ENCODE measurements at regions not wholly inside any gene's neighbourhood (a gene's known extent, or its start where the extent isn't known, plus 50 kb on each side); places are given as distances from the start of the nearest gene placed in this dataset.

GRCh38 chr21:28532446-28532845 lies 460.2 kb downstream of the LTN1 start:
- no peak for DNase-seq (ENCODE audit: low read depth)

GRCh38 chr21:28523367-28523766 lies 469.3 kb downstream of the LTN1 start:
- DNase-seq (ENCODE audit: low read depth), result no peak

GRCh38 chr21:28522014-28522799 lies 470.5 kb downstream of the LTN1 start:
- peak; percentile 45 for DNase-seq (ENCODE audit: low read depth)

GRCh38 chr21:28518630-28519029 lies 474.0 kb downstream of the LTN1 start:
- DNase-seq (ENCODE audit: low read depth), result peak; percentile 33

GRCh38 chr21:28516991-28517592 lies 475.6 kb downstream of the LTN1 start:
- DNase-seq (ENCODE audit: low read depth), result peak; percentile 68

GRCh38 chr21:28516021-28516420 lies 476.7 kb downstream of the LTN1 start:
- DNase-seq (ENCODE audit: low read depth), result no peak

- no peak for DNase-seq (ENCODE audit: low read depth)
Measured at GRCh38 chr21:28513428-28513827, 479.2 kb downstream of the LTN1 start.

- no peak for DNase-seq (ENCODE audit: low read depth)
Measured at GRCh38 chr21:28509031-28509430, 483.6 kb downstream of the LTN1 start.

- no peak for DNase-seq (ENCODE audit: low read depth)
Measured at GRCh38 chr21:28508126-28508525, 484.6 kb downstream of the LTN1 start.

- DNase-seq (ENCODE audit: low read depth), result no peak
Measured at GRCh38 chr21:28496517-28496916, 496.2 kb downstream of the LTN1 start.

GRCh38 chr21:28492127-28492526 lies 500.6 kb downstream of the LTN1 start:
- no peak for DNase-seq (ENCODE audit: low read depth)

- DNase-seq (ENCODE audit: low read depth), result no peak
Measured at GRCh38 chr21:28489821-28490350, 502.8 kb downstream of the LTN1 start.

GRCh38 chr21:28489162-28489561 lies 503.5 kb downstream of the LTN1 start:
- DNase-seq (ENCODE audit: low read depth), result no peak

GRCh38 chr21:28487455-28488070 lies 505.1 kb downstream of the LTN1 start:
- peak; percentile 33 for DNase-seq (ENCODE audit: low read depth)

- peak; percentile 48 for DNase-seq (ENCODE audit: low read depth)
Measured at GRCh38 chr21:28485301-28486022, 507.2 kb downstream of the LTN1 start.

GRCh38 chr21:28483301-28484035 lies 509.2 kb downstream of the LTN1 start:
- no peak for DNase-seq (ENCODE audit: low read depth)

- DNase-seq (ENCODE audit: low read depth), result no peak
Measured at GRCh38 chr21:28482657-28483056, 510.0 kb downstream of the LTN1 start.

GRCh38 chr21:28480470-28480869 lies 512.2 kb downstream of the LTN1 start:
- no peak for DNase-seq (ENCODE audit: low read depth)

- peak; percentile 21 for DNase-seq (ENCODE audit: low read depth)
Measured at GRCh38 chr21:28473530-28474220, 519.0 kb downstream of the LTN1 start.

GRCh38 chr21:28472543-28472942 lies 520.1 kb downstream of the LTN1 start:
- peak; percentile 17 for DNase-seq (ENCODE audit: low read depth)

GRCh38 chr21:28464988-28465387 lies 527.7 kb downstream of the LTN1 start:
- DNase-seq (ENCODE audit: low read depth), result no peak
